ENCODE measurements at regions not wholly inside any gene's neighbourhood (a gene's known extent, or its start where the extent isn't known, plus 50 kb on each side); places are given as distances from the start of the nearest gene placed in this dataset.

DNA sequence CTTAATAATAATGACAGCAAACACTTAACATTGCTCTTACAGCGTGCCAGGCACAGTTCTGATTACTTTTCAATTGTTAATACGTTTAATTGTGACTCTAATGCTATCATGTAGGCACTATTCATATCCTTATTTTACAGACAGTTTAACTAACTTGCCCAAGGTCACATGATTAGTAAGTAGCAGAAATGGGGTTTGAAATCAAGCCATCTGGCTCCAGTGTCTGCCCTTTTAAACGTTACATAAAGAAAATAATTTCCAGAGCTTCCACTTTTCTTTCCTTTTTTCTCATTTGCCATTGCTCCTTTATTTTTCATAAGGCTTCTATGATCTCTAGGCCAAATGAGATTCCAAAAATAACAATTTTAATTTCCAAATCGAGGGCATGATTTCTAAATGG, 50.6 kb upstream of the IKZF2 start:
- H3K9me3 Mint-ChIP-seq = peaks cover 5% of the 10 kb centered on the region
- H3K4me1 Mint-ChIP-seq (ENCODE audit: low read depth) = no peaks in the 10 kb centered on the region
- H3K27ac Mint-ChIP-seq = no peak overlapping the region
- H3K36me3 Mint-ChIP-seq (ENCODE audit: low read depth) = no peaks in the 10 kb centered on the region
- DNase-seq (ENCODE audit: low spot score) = no peak
- H3K27me3 Mint-ChIP-seq (ENCODE audit: insufficient read depth) = no peaks in the 10 kb centered on the region
- H3K4me3 Mint-ChIP-seq = no peak overlapping the region
- intact Hi-C loops (cut with micrococcal nuclease) = no loop called here

GRCh38 chr2:213205944-213206343, 54.5 kb upstream of the IKZF2 start:
- no peaks in the 10 kb centered on the region for H3K27me3 Mint-ChIP-seq (ENCODE audit: insufficient read depth)
- no peaks in the 10 kb centered on the region for H3K9me3 Mint-ChIP-seq
- intact Hi-C loops (cut with micrococcal nuclease) = no loop called here
- H3K4me3 Mint-ChIP-seq = no peak overlapping the region
- H3K27ac Mint-ChIP-seq = no peak overlapping the region
- H3K36me3 Mint-ChIP-seq (ENCODE audit: low read depth) = no peaks in the 10 kb centered on the region
- H3K4me1 Mint-ChIP-seq (ENCODE audit: low read depth) = no peaks in the 10 kb centered on the region
- DNase-seq (ENCODE audit: low spot score) = no peak

DNA sequence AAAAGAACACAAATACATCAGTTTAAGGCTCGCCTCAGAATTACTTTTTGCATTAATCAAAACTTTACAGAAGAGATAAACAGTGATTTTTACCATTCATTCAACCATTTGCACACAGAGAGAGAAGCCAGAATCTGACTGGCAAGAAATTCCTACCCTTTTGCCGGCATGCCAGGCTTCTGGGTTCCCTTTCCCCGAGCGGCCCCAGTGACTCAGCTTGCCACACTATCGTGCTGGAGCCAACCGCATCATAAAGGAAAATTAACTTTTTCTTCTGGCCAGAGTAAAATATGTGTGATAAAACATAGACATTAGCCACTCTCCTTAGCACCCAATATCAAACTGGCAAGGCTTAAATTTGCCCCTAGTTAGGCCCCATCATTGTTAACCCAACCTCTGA, 61.8 kb upstream of the IKZF2 start:
- Mint-ChIP-seq H3K9me3 (no peaks in the 10 kb centered on the region), H3K27ac (no peak overlapping the region), H3K27me3 (ENCODE audit: insufficient read depth) (peaks cover 3% of the 10 kb centered on the region), H3K4me1 (ENCODE audit: low read depth) (no peaks in the 10 kb centered on the region), H3K36me3 (ENCODE audit: low read depth) (no peaks in the 10 kb centered on the region), H3K4me3 (no peak overlapping the region)
- intact Hi-C loops (cut with micrococcal nuclease) = no loop called here
- no peak for DNase-seq (ENCODE audit: low spot score)

- no peaks in the 10 kb centered on the region for H3K9me3 Mint-ChIP-seq
- H3K27ac Mint-ChIP-seq = no peak overlapping the region
- no peaks in the 10 kb centered on the region for H3K36me3 Mint-ChIP-seq (ENCODE audit: low read depth)
- intact Hi-C loops (cut with micrococcal nuclease) = no loop called here
- peaks cover 3% of the 10 kb centered on the region for H3K27me3 Mint-ChIP-seq (ENCODE audit: insufficient read depth)
- no peak overlapping the region for H3K4me3 Mint-ChIP-seq
- H3K4me1 Mint-ChIP-seq (ENCODE audit: low read depth) = no peaks in the 10 kb centered on the region
- no peak for DNase-seq (ENCODE audit: low spot score)
Measured at GRCh38 chr2:213214209-213214608, 62.8 kb upstream of the IKZF2 start.

DNA sequence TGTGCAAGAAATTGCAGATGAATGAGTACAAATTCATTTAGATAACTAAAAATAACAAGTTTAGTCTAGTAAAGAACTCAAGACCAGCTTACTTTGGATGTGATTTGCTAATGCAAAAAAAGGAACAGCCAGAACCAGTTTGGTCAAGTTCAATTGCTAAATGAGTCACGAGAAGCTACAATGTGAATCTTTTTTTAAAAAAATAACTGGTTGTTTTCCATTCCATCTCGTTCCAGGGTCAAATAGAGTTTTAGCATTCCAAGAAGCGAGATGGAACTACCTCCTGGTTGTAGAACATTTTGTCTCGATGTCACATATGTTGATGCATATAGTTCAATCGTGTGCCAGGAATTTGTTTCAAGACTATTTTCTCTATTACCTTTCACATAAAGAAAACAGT, 65.0 kb upstream of the IKZF2 start:
- Mint-ChIP-seq H3K4me3 (no peak overlapping the region), H3K27me3 (ENCODE audit: insufficient read depth) (peaks cover 1% of the 10 kb centered on the region), H3K27ac (no peak overlapping the region), H3K36me3 (ENCODE audit: low read depth) (no peaks in the 10 kb centered on the region), H3K9me3 (no peaks in the 10 kb centered on the region), H3K4me1 (ENCODE audit: low read depth) (no peaks in the 10 kb centered on the region)
- intact Hi-C loops (cut with micrococcal nuclease) = no loop called here
- DNase-seq (ENCODE audit: low spot score) = no peak

DNA sequence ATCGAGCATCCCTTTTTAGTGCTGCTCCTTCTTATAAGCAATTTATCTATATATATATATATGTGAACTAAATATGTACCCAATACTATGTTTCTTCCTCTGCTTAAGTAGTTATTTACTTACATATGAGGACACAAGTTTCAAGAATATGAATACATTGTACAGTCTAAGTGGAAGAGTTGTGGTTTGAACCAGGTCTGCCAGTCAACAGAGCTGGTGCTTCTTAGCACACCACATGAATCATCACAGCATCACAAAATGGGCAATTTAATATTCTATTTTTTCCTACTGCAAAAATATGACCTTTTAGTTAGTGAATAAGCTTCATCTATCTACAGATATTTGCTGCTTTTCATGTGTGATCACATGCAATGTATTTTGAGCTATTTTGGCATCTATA, 64.4 kb upstream of the SPAG16 start:
- intact Hi-C loops (cut with micrococcal nuclease) = no loop called here
- no peaks in the 10 kb centered on the region for H3K4me1 Mint-ChIP-seq (ENCODE audit: low read depth)

GRCh38 chr2:213220967-213221603, 63.2 kb upstream of the SPAG16 start:
- no peaks in the 10 kb centered on the region for H3K4me1 Mint-ChIP-seq (ENCODE audit: low read depth)
- H3K9me3 Mint-ChIP-seq = no peaks in the 10 kb centered on the region
- H3K27me3 Mint-ChIP-seq (ENCODE audit: insufficient read depth) = peaks cover 2% of the 10 kb centered on the region
- no peaks in the 10 kb centered on the region for H3K36me3 Mint-ChIP-seq (ENCODE audit: low read depth)
- H3K27ac Mint-ChIP-seq = no peak overlapping the region
- H3K4me3 Mint-ChIP-seq = no peak overlapping the region
- intact Hi-C loops (cut with micrococcal nuclease) = no loop called here
- DNase-seq (ENCODE audit: low spot score) = no peak

More for the DNA sequence above, 64.4 kb upstream of the SPAG16 start:
- no peak overlapping the region for H3K4me3 Mint-ChIP-seq
- H3K36me3 Mint-ChIP-seq (ENCODE audit: low read depth) = no peaks in the 10 kb centered on the region
- no peaks in the 10 kb centered on the region for H3K9me3 Mint-ChIP-seq
- peaks cover 2% of the 10 kb centered on the region for H3K27me3 Mint-ChIP-seq (ENCODE audit: insufficient read depth)
- no peak for DNase-seq (ENCODE audit: low spot score)
- H3K27ac Mint-ChIP-seq = no peak overlapping the region

DNA sequence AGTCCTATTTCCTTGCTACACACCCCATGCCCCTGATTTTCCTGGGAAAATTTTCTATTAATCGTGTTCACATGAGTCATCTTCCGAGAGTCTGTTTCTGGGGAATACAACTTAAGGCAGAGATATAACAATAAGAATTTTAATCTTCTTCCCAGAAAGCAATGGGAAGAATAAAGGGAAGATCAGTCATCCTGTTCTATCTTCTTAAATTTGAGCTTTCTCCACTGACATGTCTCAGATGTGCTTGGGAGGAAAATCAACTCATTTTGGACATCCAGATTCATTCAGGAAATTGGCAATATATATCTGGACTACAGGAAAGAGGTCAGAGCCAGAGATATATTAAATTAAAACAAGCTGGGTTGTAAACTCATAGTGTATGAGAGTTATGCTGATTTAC, 62.3 kb upstream of the SPAG16 start:
- no peaks in the 10 kb centered on the region for H3K36me3 Mint-ChIP-seq (ENCODE audit: low read depth)
- intact Hi-C loops (cut with micrococcal nuclease) = no loop called here
- no peak overlapping the region for H3K27ac Mint-ChIP-seq
- no peaks in the 10 kb centered on the region for H3K4me1 Mint-ChIP-seq (ENCODE audit: low read depth)
- no peaks in the 10 kb centered on the region for H3K9me3 Mint-ChIP-seq
- peaks cover 2% of the 10 kb centered on the region for H3K27me3 Mint-ChIP-seq (ENCODE audit: insufficient read depth)
- no peak overlapping the region for H3K4me3 Mint-ChIP-seq
- DNase-seq (ENCODE audit: low spot score) = no peak

- Mint-ChIP-seq H3K4me1 (ENCODE audit: low read depth) (no peaks in the 10 kb centered on the region), H3K4me3 (no peak overlapping the region), H3K36me3 (ENCODE audit: low read depth) (no peaks in the 10 kb centered on the region), H3K27ac (no peak overlapping the region), H3K27me3 (ENCODE audit: insufficient read depth) (peaks cover 2% of the 10 kb centered on the region), H3K9me3 (no peaks in the 10 kb centered on the region)
- intact Hi-C loops (cut with micrococcal nuclease) = no loop called here
- DNase-seq (ENCODE audit: low spot score) = no peak
Measured at GRCh38 chr2:213224366-213224765, 59.9 kb upstream of the SPAG16 start.

DNA sequence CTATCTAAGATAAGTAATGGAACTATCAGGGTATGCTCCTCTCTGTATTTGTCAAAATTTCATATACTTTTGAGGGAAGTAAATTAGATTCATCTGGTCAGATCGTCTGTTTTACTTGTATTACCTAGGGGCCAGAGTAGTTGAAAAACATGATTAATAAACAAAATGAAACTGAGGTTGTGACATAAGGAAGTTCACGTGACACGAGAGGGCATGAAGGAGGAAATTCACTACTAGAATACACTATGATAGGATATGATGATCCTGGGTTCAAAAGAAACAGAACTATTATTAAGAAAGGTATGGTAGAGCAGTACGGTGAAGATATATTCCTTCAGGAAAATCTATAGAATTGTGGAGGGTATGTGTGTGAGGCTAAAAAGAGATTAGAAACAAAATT, 58.4 kb upstream of the SPAG16 start:
- peaks cover 2% of the 10 kb centered on the region for H3K27me3 Mint-ChIP-seq (ENCODE audit: insufficient read depth)
- intact Hi-C loops (cut with micrococcal nuclease) = no loop called here
- H3K27ac Mint-ChIP-seq = no peak overlapping the region
- no peaks in the 10 kb centered on the region for H3K9me3 Mint-ChIP-seq
- no peaks in the 10 kb centered on the region for H3K4me1 Mint-ChIP-seq (ENCODE audit: low read depth)
- H3K36me3 Mint-ChIP-seq (ENCODE audit: low read depth) = no peaks in the 10 kb centered on the region
- no peak for DNase-seq (ENCODE audit: low spot score)
- H3K4me3 Mint-ChIP-seq = no peak overlapping the region

GRCh38 chr2:213227458-213227857, 56.8 kb upstream of the SPAG16 start:
- Mint-ChIP-seq H3K27ac (no peak overlapping the region), H3K4me1 (ENCODE audit: low read depth) (no peaks in the 10 kb centered on the region), H3K36me3 (ENCODE audit: low read depth) (no peaks in the 10 kb centered on the region), H3K4me3 (no peak overlapping the region), H3K9me3 (no peaks in the 10 kb centered on the region), H3K27me3 (ENCODE audit: insufficient read depth) (peaks cover 2% of the 10 kb centered on the region)
- intact Hi-C loops (cut with micrococcal nuclease) = no loop called here
- DNase-seq (ENCODE audit: low spot score) = no peak

DNA sequence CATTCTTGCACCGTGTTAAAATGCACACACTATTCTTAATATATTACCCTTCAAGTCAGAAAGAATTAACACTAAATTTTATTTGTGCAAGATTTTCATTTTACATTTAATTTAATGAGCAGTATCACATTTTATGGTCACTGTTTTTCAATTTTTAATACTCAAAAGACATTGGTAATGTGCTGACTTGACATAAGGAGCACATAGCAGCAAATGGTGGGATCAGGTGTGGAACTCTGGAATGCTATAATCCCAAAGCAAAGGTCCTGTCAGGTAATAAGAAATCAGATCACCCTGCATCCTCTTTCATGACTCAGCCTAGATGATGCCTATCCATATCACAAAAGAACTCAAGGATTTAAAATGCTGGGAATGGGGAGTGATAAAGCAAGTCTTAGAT, 55.6 kb upstream of the SPAG16 start:
- H3K27me3 Mint-ChIP-seq (ENCODE audit: insufficient read depth) = peaks cover 2% of the 10 kb centered on the region
- H3K4me1 Mint-ChIP-seq (ENCODE audit: low read depth) = peaks cover 10% of the 10 kb centered on the region
- H3K9me3 Mint-ChIP-seq = no peaks in the 10 kb centered on the region
- intact Hi-C loops (cut with micrococcal nuclease) = no loop called here
- H3K36me3 Mint-ChIP-seq (ENCODE audit: low read depth) = no peaks in the 10 kb centered on the region
- no peak overlapping the region for H3K4me3 Mint-ChIP-seq
- H3K27ac Mint-ChIP-seq = no peak overlapping the region
- DNase-seq (ENCODE audit: low spot score) = no peak

DNA sequence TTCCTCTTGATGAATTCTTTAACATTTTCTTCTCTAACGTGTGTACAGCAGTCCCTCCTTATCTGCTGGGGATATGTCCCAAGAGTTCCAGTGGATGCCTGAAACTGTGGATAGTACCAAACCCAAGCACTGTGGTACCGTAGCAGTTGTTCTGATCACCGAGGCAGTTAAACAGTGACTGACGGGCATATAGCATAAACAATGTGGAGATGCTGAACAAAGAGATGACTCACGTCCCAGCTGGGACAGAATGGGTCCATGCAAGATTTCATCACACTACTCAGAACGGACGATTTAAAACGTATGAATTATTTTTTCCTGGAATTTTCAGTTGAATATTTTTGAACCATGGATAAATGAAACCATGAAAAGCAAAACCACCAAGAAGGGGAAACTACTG, 54.5 kb upstream of the SPAG16 start:
- Mint-ChIP-seq H3K27me3 (ENCODE audit: insufficient read depth) (peaks cover 2% of the 10 kb centered on the region), H3K9me3 (no peaks in the 10 kb centered on the region), H3K27ac (no peak overlapping the region), H3K4me1 (ENCODE audit: low read depth) (peaks cover 13% of the 10 kb centered on the region), H3K4me3 (no peak overlapping the region), H3K36me3 (ENCODE audit: low read depth) (no peaks in the 10 kb centered on the region)
- no peak for DNase-seq (ENCODE audit: low spot score)
- intact Hi-C loops (cut with micrococcal nuclease) = no loop called here

- Mint-ChIP-seq H3K27me3 (ENCODE audit: insufficient read depth) (peaks cover 4% of the 10 kb centered on the region), H3K4me1 (ENCODE audit: low read depth) (peaks cover 13% of the 10 kb centered on the region), H3K36me3 (ENCODE audit: low read depth) (no peaks in the 10 kb centered on the region), H3K9me3 (no peaks in the 10 kb centered on the region), H3K27ac (no peak overlapping the region), H3K4me3 (no peak overlapping the region)
- intact Hi-C loops (cut with micrococcal nuclease) = no loop called here
- no peak for DNase-seq (ENCODE audit: low spot score)
Measured at GRCh38 chr2:213231966-213232365, 52.3 kb upstream of the SPAG16 start.
